OCI-LY1 (cell line): ENCODE measurements at regions not wholly inside any gene's neighbourhood (a gene's known extent, or its start where the extent isn't known, plus 50 kb on each side); places are given as distances from the start of the nearest gene placed in this dataset.

Experiments used
- H2AFZ ChIP-seq: fragments of 200-600 bp; sonication (generic), shearing (Covaris generic); 2 replicates; pipeline ENCODE4 v1.6.0; 2014; ENCODE audit warnings: antibody characterized with exemption, mild to moderate bottlenecking, low read length
- H3F3A ChIP-seq: fragments of 200-600 bp; sonication (generic), shearing (Covaris generic); 2 replicates; pipeline ENCODE4 v1.6.0; 2014; ENCODE audit warnings: mild to moderate bottlenecking, antibody characterized with exemption, low read length, moderate library complexity; ENCODE audit not compliant: insufficient read depth
- H3K27ac ChIP-seq: fragments of 200-600 bp; sonication (generic); 2 replicates; pipeline ENCODE4 v1.5.1; 2014; ENCODE audit warnings: low read length, mixed run types, mild to moderate bottlenecking, low read depth; ENCODE audit not compliant: poor library complexity, severe bottlenecking
- H3K27me3 ChIP-seq: fragments of 200-600 bp; sonication (generic); 2 replicates; pipeline ENCODE4 v1.6.0; 2014; ENCODE audit warnings: antibody characterized with exemption, mild to moderate bottlenecking, low read length, moderate library complexity; ENCODE audit not compliant: insufficient read depth
- H3K36me3 ChIP-seq: fragments of 200-600 bp; sonication (generic); 2 replicates; pipeline ENCODE4 v1.6.1; 2014; ENCODE audit warnings: mild to moderate bottlenecking, antibody characterized with exemption, low read length, moderate library complexity, mixed read lengths; ENCODE audit not compliant: insufficient read depth
- H3K4me1 ChIP-seq: fragments of 200-600 bp; sonication (generic); 2 replicates; pipeline ENCODE4 v1.5.1; 2014; ENCODE audit warnings: mild to moderate bottlenecking, low read length, moderate library complexity; ENCODE audit not compliant: insufficient read depth, severe bottlenecking
- H3K4me2 ChIP-seq: fragments of 200-600 bp; sonication (generic), shearing (Covaris generic); 2 replicates; pipeline ENCODE4 v1.6.1; 2014; ENCODE audit warnings: low read length
- H3K4me3 ChIP-seq: fragments of 200-600 bp; sonication (generic); 2 replicates; pipeline ENCODE4 v1.5.1; 2014; ENCODE audit warnings: low read length, low read depth, mild to moderate bottlenecking, mixed read lengths; ENCODE audit not compliant: poor library complexity, severe bottlenecking
- H3K79me2 ChIP-seq: fragments of 200-600 bp; shearing (Covaris generic); 2 replicates; pipeline ENCODE4 v1.6.1; 2016; ENCODE audit warnings: mixed run types, low read length, mixed read lengths; ENCODE audit not compliant: insufficient read depth
- H3K9ac ChIP-seq: fragments of 200-600 bp; sonication (generic), shearing (Covaris generic); 2 replicates; pipeline ENCODE4 v1.6.1; 2014; ENCODE audit warnings: mild to moderate bottlenecking, low read length, mixed read lengths
- H3K9me2 ChIP-seq: fragments of 200-600 bp; sonication (generic), shearing (Covaris generic); 2 replicates; pipeline ENCODE4 v1.6.1; 2014; ENCODE audit warnings: low read depth, mild to moderate bottlenecking, low read length, mixed read lengths
- H3K9me3 ChIP-seq: fragments of 200-600 bp; shearing (Covaris generic); 2 replicates; pipeline ENCODE4 v1.6.1; 2014; ENCODE audit warnings: low read length, mixed read lengths
- H4K20me1 ChIP-seq: fragments of 200-600 bp; sonication (generic), shearing (Covaris generic); 2 replicates; pipeline ENCODE4 v1.6.0; 2016; ENCODE audit warnings: mild to moderate bottlenecking, low read length; ENCODE audit not compliant: insufficient read depth
- CTCF ChIP-seq: fragments of 200-600 bp; sonication (generic), shearing (Covaris generic); IDR thresholded peaks from 2 replicates; pipeline ENCODE4 v1.5.1; 2017; ENCODE audit warnings: mild to moderate bottlenecking, antibody characterized with exemption, low read length, moderate library complexity, mixed read lengths
- EZH2 ChIP-seq: fragments of 200-600 bp; sonication (generic), shearing (Covaris generic); IDR thresholded peaks from 2 replicates; pipeline ENCODE4 v1.8.0; 2017; ENCODE audit warnings: borderline replicate concordance, mixed run types, mild to moderate bottlenecking, antibody characterized with exemption, low read length, moderate library complexity, mixed read lengths

DNA sequence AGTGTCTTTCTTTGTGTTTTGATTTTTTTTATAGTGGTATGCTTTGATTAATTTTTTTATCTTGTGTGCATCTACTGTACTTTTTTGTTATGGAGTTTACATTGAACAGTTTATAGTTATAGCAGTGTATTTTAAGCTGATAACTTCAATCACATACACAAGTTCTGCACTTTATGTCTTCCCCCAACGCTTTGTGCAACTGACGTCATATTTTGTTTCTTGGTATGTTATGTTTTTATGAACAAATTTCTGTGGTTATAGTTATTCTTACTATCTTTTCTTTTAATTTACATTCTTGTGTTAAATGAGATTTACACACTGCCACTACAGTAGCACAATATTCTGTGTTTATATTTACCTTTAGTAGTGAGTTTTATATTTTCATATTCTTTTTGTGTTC is 197.1 kb downstream of the SNAPC1 start:
- Histone ChIP-seq H3K79me2 (no peaks in the 10 kb centered on the region), H3K9me2 (no peaks in the 10 kb centered on the region), H3K27me3 (no peaks in the 10 kb centered on the region), H3F3A (no peaks in the 10 kb centered on the region), H4K20me1 (no peaks in the 10 kb centered on the region), H3K4me1 (no peaks in the 10 kb centered on the region), H3K9ac (no peak overlapping the region), H3K27ac (no peak overlapping the region), H3K36me3 (no peaks in the 10 kb centered on the region), H3K4me2 (no peak overlapping the region), H3K9me3 (peaks cover 4% of the 10 kb centered on the region; the same call in 1 of the 2 replicates), H2AFZ (no peak overlapping the region), H3K4me3 (no peak overlapping the region)
- no peak for TF ChIP-seq CTCF
- TF ChIP-seq EZH2, result no peak

- Histone ChIP-seq H3K9ac (no peak overlapping the region), H3K9me2 (no peaks in the 10 kb centered on the region), H3K4me3 (no peak overlapping the region), H3K4me1 (no peaks in the 10 kb centered on the region), H3K27ac (no peak overlapping the region), H3K36me3 (no peaks in the 10 kb centered on the region), H3F3A (no peaks in the 10 kb centered on the region), H3K79me2 (no peaks in the 10 kb centered on the region), H3K27me3 (no peaks in the 10 kb centered on the region), H2AFZ (no peak overlapping the region), H3K9me3 (peaks cover 3% of the 10 kb centered on the region; the same call in 1 of the 2 replicates), H3K4me2 (no peak overlapping the region), H4K20me1 (no peaks in the 10 kb centered on the region)
- TF ChIP-seq CTCF (no peak), EZH2 (no peak)
These were observed 199.1 kb downstream of the SNAPC1 start for GRCh38 chr14:61961369-61961768.

- no peaks in the 10 kb centered on the region for H3K27me3 ChIP-seq
- no peaks in the 10 kb centered on the region for H4K20me1 ChIP-seq
- H3K27ac ChIP-seq, result no peak overlapping the region
- H3K36me3 ChIP-seq, result no peaks in the 10 kb centered on the region
- H3K9me2 ChIP-seq, result no peaks in the 10 kb centered on the region
- no peaks in the 10 kb centered on the region for H3K9me3 ChIP-seq
- no peaks in the 10 kb centered on the region for H3K4me1 ChIP-seq
- H3K79me2 ChIP-seq, result no peaks in the 10 kb centered on the region
- TF ChIP-seq EZH2, result no peak
- TF ChIP-seq CTCF, result no peak
- H2AFZ ChIP-seq, result no peak overlapping the region
- no peak overlapping the region for H3K4me2 ChIP-seq
- H3K4me3 ChIP-seq, result no peak overlapping the region
- no peak overlapping the region for H3K9ac ChIP-seq
- H3F3A ChIP-seq, result no peaks in the 10 kb centered on the region
These were observed 201.7 kb downstream of the SNAPC1 start for GRCh38 chr14:61963926-61964325.
